ENCODE measurements at regions not wholly inside any gene's neighbourhood (a gene's known extent, or its start where the extent isn't known, plus 50 kb on each side); places are given as distances from the start of the nearest gene placed in this dataset.

DNA sequence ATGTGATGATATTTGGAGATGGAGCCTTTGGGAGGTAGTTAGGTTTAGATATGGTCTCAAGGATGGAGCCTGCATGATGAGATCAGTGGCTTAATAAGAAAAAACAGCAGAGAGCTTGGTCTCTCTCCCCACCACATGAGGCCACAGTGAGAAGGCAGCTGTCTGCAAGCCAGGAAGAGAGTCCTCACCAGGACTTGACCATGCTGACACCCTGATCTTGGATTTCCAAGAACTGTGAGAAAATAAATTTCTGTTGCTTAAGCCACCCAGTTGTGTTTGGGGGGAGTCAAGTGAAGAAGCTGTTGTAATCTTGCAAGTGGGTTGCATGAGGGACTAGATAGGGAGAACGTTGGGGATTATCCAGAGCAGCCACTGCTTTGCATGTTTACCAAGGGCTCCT lies 62.3 kb upstream of the TNFAIP8L3 start:
- DNase-seq (ENCODE audit: low read depth) = no peak

DNA sequence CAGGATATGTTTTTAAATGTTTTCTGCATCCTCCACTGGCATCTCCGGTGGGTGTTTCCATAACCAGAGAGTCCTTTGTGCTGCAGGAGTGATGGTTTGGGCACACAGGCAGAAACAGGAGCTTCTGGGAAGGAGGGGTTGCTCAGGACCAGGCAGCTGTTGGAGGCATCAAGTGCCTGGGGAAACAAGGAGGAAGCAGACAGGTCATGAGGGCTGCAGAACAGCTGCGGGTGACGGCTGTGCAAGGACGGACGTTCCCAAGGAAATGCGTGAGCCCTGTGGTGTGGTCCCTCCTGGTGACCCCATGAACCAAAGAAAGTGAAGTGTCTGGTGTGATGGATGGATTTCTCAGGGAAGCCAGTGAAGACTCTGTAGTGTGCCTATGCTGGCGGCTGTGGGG lies 61.2 kb upstream of the TNFAIP8L3 start:
- no peak for DNase-seq (ENCODE audit: low read depth)

DNA sequence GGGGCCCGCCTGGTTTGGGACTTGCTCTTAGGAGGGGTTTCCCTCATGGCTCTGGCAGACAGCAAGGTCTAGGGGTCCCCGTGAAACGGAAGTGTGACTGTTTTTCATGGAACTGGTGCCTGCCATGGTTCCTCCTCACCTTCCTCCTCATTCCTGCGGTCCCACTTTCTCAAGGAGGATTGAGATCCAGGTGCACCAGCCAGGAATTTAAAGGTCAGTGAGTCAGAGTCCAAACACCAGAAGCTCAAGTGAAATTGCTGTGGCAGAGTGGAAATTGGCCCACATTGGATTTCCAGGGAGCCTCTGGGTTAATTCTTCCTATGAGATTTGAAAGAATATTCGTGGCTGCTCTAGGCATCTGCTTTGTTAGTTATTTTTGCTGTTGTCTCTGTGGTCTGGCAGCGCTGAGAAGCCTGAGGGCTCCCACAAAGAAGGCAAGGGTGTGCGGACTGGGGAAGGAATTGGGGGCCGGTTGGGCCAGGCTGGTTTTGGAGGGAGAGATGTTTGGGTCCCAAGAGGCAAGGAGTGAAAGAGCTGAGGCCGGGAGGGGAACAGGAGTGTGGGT lies 60.4 kb upstream of the TNFAIP8L3 start:
- peak; percentile 21 for DNase-seq (ENCODE audit: low read depth)

Measured in amniotic epithelial cell (primary cell).